HG03196 (cell line): ENCODE measurements at regions not wholly inside any gene's neighbourhood (a gene's known extent, or its start where the extent isn't known, plus 50 kb on each side); places are given as distances from the start of the nearest gene placed in this dataset.
"Not testable (repeated sequence)": the region's sequence is repeated elsewhere in the genome, so short reads cannot be mapped to it uniquely, and the experiment has no call there.

Experiments
- ATAC-seq: cut with Tn5 transposase; IDR thresholded peaks from one replicate; pipeline ENCODE4 v1.9.1; 2021; ENCODE audit not compliant: unreplicated experiment

GRCh38 chr2:236819275-236820002 is 249.8 kb downstream of the ACKR3 start:
- ATAC-seq, result no peak

DNA sequence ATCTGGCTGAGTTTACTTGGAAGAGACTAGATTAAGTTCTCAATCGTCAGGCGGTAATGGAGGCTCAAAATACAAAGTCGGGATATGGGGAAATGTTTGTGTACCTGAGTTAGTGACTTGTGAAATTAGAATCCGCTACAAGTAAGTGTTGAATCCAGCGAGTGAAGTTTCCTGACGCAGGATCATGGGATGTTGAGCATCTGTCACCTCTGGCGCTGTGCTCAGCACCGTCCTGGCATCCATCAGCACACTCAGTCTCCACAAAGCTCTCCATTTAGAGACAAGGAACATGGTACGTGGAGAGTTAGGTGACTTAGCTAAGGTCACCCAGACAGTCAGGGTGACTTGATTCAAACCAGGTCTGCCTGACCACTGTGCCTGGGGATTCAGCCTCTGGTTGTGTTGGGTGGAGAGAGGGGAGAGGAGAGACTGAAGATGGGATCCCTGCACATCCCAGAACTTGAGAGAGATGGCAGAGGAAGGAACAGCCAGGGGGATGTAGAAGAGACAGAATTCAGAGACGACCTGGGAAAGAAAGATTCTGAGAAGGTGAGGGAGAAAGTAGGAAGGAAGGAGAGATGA is 251.2 kb downstream of the ACKR3 start:
- no peak for ATAC-seq

- ATAC-seq, result no peak
These were observed 253.5 kb downstream of the ACKR3 start for GRCh38 chr2:236823041-236823629.

GRCh38 chr2:236823963-236824362 is 254.3 kb downstream of the ACKR3 start:
- no peak for ATAC-seq

DNA sequence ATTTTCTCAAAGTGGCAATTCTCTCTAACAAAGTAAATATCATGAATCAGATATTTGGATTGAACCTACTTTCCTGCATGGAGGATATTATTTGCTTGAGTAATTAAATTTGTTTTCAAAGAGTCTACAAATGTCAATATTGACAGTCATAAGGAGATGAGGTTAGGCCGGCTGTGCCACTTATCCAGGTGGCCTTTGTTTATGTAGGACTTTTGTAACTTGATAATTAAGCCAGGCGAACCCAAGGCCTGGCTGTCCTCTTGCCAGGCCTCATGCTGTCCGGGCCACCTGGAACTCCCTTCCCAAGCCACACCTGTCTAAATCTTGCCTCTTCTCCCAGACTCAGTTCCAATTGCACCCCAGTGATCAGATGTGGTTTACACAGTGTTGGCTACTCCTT is 255.2 kb downstream of the ACKR3 start:
- ATAC-seq, result no peak

- no peak for ATAC-seq
These were observed 256.4 kb downstream of the ACKR3 start for GRCh38 chr2:236825989-236826510.

GRCh38 chr2:236826606-236827156 is 257.1 kb downstream of the ACKR3 start:
- no peak for ATAC-seq

- ATAC-seq, result no peak
These were observed 257.7 kb upstream of the COPS8 start for GRCh38 chr2:236827997-236828396.

- no peak for ATAC-seq
These were observed 256.9 kb upstream of the COPS8 start for GRCh38 chr2:236828820-236829219.

DNA sequence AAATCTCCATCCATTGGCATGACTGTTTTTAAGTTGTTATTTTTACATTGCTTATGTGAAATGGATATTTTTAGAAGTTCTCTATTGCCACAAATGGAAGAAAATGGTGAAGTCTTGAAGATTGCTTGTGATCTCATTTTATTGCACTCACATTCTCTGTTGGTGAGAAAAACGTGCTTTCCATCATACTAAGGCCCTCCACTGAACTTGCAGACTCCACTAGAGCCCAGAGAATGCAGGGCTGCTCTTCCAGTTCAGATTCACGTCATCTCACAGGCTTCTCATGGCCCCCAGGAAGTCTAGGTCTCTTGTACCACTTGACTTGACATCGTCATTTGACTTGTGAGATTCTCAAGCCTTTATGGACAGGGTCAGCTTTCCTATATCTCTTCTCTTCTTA is 254.8 kb upstream of the COPS8 start:
- no peak for ATAC-seq

DNA sequence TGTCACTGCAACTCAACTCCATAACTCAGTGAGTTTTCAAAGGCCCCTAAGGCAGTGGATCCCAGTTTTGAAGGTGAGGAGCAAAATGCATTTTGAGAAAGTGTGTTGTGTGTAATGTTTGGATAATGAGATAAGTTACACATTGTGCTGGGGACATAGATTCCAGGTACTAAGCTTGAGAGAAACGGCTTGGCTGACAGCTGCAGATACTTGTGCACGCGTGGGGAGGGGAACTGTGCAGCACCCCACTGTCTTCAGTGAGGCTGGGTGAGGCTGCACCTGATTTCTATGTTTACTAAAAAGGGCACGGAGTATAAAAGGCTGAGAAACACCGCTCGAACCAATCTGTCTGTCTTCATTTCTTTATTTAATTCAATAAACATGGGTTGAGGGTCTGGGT is 254.0 kb upstream of the COPS8 start:
- ATAC-seq, result no peak

- no peak for ATAC-seq
These were observed 252.1 kb upstream of the COPS8 start for GRCh38 chr2:236833501-236834073.

DNA sequence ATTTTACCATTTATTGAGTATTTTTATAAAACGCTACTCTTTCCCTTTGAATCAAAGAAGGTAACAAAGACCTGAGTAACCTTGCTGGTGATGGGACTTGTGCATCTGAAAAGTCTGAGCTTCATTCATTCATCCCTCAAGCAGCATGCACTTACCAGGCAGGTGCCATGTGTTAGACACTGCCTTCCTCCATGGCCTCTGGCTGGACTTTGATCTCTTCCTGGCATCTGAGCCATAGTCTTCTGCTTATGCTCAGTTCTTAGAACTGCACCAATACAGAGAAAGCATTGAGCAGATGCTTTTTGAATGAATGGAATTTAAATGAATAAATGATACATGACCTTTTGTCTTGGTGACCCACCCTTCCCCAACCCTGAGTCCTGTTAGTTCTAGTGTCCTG is 251.4 kb upstream of the COPS8 start:
- ATAC-seq, result no peak

DNA sequence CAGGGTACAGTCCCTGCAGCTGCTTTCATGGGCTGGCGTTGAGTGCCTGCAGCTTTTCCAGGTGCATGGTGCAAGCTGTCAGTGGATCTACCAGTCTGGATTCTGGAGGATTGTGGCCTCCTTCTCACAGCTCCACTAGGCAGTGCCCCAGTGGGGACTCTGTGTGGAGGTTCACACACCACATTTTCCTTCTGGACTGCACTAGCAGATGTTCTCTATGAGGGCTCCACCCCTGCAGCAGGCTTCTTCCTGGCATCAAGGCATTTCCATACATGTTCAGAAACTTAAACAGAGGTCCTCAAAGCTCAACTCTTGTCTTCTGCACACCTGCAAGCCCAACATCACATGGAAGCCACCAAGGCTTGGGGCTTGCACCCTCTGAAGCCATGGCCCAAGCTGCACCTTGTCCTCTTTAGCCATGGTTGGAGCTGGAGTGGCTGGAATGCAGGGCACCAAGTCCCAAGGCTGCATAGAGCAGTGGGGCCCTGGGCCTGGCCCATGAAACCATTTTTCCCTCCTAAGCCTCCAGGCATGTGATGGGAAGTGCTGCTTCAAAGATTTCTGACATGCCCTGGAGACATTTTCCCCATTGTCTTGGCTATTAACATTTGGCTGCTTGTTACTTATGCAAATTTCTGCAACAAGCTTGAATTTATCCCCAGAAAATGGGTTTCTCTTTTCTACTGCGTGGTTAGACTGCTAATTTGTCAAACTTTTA is 250.2 kb upstream of the COPS8 start:
- no peak for ATAC-seq

DNA sequence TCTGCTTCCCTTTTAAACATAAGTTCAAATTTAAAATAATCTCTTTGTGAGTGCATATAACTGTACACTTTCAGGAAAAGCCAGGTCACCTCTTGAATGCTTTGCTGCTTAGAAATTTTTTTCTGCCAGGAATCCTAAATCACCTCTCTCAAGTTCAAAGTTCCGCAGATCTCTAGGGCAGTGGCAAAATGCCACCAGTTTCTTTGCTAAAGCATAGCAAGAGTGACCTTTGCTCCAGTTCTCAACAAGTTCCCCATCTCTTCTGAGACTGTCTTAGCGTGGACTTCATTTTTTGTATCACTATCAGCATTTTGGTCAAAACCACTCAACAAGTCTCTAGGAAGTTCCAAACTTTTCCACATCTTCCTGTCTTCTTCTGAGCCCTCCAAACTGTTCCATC is 249.7 kb upstream of the COPS8 start:
- not testable (repeated sequence) for ATAC-seq

GRCh38 chr2:236840215-236840614 is 245.5 kb upstream of the COPS8 start:
- no peak for ATAC-seq

GRCh38 chr2:236840857-236841256 is 244.8 kb upstream of the COPS8 start:
- no peak for ATAC-seq

- ATAC-seq, result no peak
These were observed 244.3 kb upstream of the COPS8 start for GRCh38 chr2:236841389-236841788.

DNA sequence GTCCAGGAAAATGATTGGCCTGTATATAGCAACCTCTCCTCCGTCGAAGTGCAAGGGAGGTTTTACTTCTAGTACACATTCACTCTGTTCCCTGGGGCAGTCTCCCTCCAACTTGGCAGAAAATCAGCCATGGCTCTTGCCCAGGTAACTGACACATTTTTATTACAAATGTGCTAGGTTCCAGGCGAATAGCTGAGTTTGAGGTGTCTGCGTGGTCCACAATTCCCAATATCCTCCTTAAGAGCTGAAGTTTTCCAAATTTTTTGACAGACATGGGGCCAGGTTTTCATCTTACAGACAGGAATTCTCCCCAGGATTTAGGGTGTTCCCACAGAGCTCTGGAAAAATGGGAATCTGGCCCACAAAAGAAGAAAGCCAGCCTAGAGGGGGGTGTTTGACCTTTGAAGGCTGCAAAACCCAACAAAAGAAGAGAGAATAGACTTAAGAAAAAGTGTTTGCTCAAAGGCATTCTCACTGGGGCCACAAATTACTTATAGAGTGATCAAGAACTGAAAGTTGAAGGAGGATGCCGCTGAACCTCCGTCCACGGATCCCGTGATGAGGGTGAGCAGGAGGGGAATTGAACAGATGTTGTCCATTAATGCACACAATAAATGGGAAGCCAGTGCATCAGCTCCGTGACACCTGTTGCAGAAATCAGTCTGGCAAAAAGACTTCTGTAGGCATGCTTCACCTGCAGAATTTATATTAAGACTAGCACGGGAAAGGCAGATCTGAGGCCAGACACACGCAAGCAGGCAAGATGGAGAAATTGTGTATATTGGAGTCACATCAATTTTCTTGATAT is 242.3 kb upstream of the COPS8 start:
- ATAC-seq, result no peak

- ATAC-seq, result no peak
These were observed 241.0 kb upstream of the COPS8 start for GRCh38 chr2:236844711-236845110.
